Panc1 (cell line): ENCODE measurements at regions not wholly inside any gene's neighbourhood (a gene's known extent, or its start where the extent isn't known, plus 50 kb on each side); places are given as distances from the start of the nearest gene placed in this dataset.
"Not testable (repeated sequence)": the region's sequence is repeated elsewhere in the genome, so short reads cannot be mapped to it uniquely, and the experiment has no call there.

Source experiments
- ATAC-seq: fragments of 200-7000 bp; cut with Tn5 transposase; 2 replicates; pipeline ENCODE4 v1.9.1; 2020; ENCODE audit warnings: mild to moderate bottlenecking, moderate library complexity
- BruUV-seq: library from RNA; stranded (reverse); fragments of 400-500 nt; replicated peaks from 2 replicates; lab custom pipeline; 2021; lab: Mats Ljungman, UMichigan
- CTCF ChIA-PET: fragments of 300-600 bp; sonication (Branson Sonifier 250); formaldehyde crosslinking; loops from one replicate; lab custom pipeline; 2022; ENCODE audit warnings: antibody characterized with exemption; lab: Charles Lee
- POLR2A ChIA-PET: fragments of 300-600 bp; sonication (Branson Sonifier 250); formaldehyde crosslinking; loops from one replicate; lab custom pipeline; 2022; ENCODE audit warnings: antibody characterized with exemption; lab: Charles Lee
- DNase-seq: peaks from one replicate; pipeline ENCODE4 v3.0.0-alpha.2; 2010; ENCODE audit warnings: low read depth, low spot score
- H3K27ac ChIP-seq: 2 replicates; pipeline ENCODE4 v1.5.1; 2011; ENCODE audit warnings: mild to moderate bottlenecking, low read length, inconsistent platforms
- H3K27me3 ChIP-seq: fragments of 200-500 bp; sonication (Bioruptor generic); 2 replicates; pipeline ENCODE4 v1.6.0; 2014; ENCODE audit warnings: low read length, inconsistent platforms; ENCODE audit not compliant: control insufficient read depth, insufficient read depth
- H3K36me3 ChIP-seq: fragments of 200-500 bp; sonication (Bioruptor generic); 2 replicates; pipeline ENCODE4 v1.5.1; 2014; ENCODE audit warnings: inconsistent platforms, mild to moderate bottlenecking, low read length, moderate library complexity; ENCODE audit not compliant: control insufficient read depth, insufficient read depth
- H3K4me1 ChIP-seq: 2 replicates; pipeline ENCODE4 v1.5.1; 2011; ENCODE audit warnings: inconsistent platforms, mild to moderate bottlenecking, low read length, moderate library complexity; ENCODE audit not compliant: control insufficient read depth, insufficient read depth
- H3K4me3 ChIP-seq, 2 experiments: 2 replicates each; pipeline ENCODE4 v1.5.1; 2011 to 2012; ENCODE audit warnings: low read depth in 2 of 2, low read length in 2 of 2, mild to moderate bottlenecking in 2 of 2, inconsistent platforms in 1 of 2, moderate library complexity in 1 of 2
- H3K9me3 ChIP-seq: fragments of 200-500 bp; sonication (Bioruptor generic); 2 replicates; pipeline ENCODE4 v1.5.1; 2014; ENCODE audit warnings: low read depth, mild to moderate bottlenecking, inconsistent platforms, low read length, moderate library complexity; ENCODE audit not compliant: control insufficient read depth, insufficient read depth
- POLR2AphosphoS5 ChIP-seq: IDR thresholded peaks from 2 replicates; pipeline ENCODE4 v1.6.1; 2012; ENCODE audit warnings: mild to moderate bottlenecking, low read depth, low read length, moderate library complexity
- SIN3A ChIP-seq: IDR thresholded peaks from 2 replicates; pipeline ENCODE4 v1.6.1; 2012; ENCODE audit warnings: low read depth, mild to moderate bottlenecking, low read length, moderate library complexity, borderline replicate concordance; ENCODE audit not compliant: insufficient read depth
- TCF7L2 ChIP-seq: IDR thresholded peaks from 2 replicates; pipeline ENCODE4 v1.6.1; 2011; ENCODE audit warnings: mild to moderate bottlenecking, low read depth, low read length, inconsistent platforms
- in situ Hi-C: cut with HindIII; loops from 2 replicates; pipeline ENCODE4 v1.10.0; 2016; ENCODE audit warnings: low sequenced_read_pairs, low pct_unique_long_range_greater_than_20kb
- intact Hi-C: fragments of 100-400 bp; cut with micrococcal nuclease; formaldehyde crosslinking; loops from one replicate; pipeline ENCODE4 v1.10.0; 2022; ENCODE audit not compliant: unreplicated experiment
- TF ChIP-seq, protein P1 (sequence below): fragments of 450-650 bp; IDR thresholded peaks from 2 replicates; pipeline ENCODE4 v1.5.1; 2017; ENCODE audit warnings: mild to moderate bottlenecking
- TF ChIP-seq, protein P2 (sequence below), 2 experiments: IDR thresholded peaks; 2 replicates each; pipeline ENCODE4 v1.6.1; 2011 to 2012; ENCODE audit warnings: low read depth in 2 of 2, control low read depth in 1 of 2, low read length in 1 of 2, mild to moderate bottlenecking in 1 of 2, moderate library complexity in 1 of 2; ENCODE audit not compliant: insufficient read depth in 1 of 2

DNA sequence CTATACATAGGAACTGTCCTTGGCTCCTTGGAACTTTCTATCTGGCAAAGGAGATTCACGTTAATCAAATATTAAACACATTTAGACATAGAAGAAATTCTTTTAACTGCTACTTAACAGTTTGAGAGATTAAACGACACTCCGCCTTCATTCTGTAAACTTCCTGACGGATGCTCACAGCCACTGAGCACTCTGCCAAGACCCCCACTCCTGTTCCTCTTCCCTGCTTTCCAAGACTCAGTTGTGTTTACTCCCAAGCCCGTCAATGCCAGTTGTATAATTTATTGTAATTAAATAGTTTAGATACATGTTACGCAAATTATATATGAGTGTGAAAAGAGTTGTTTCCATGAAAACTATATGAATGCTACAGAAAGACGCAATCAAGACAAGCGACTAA is 321.4 kb upstream of the EPHA4 start:
- Histone ChIP-seq H3K36me3 (no peaks in the 10 kb centered on the region), H3K4me1 (no peaks in the 10 kb centered on the region), H3K27ac (no peak overlapping the region), H3K9me3 (no peaks in the 10 kb centered on the region), H3K27me3 (no peaks in the 10 kb centered on the region), H3K4me3 (no peak overlapping the region)
- in situ Hi-C loops (no loop called here), intact Hi-C loops (no loop called here)
- POLR2A ChIA-PET, result no interaction called here
- no peak for TF ChIP-seq TCF7L2
- TF ChIP-seq POLR2AphosphoS5, result no peak
- DNase-seq (no peak), ATAC-seq (no peak)
- CTCF ChIA-PET, result no interaction called here
- BruUV-seq, result no TSS peak

DNA sequence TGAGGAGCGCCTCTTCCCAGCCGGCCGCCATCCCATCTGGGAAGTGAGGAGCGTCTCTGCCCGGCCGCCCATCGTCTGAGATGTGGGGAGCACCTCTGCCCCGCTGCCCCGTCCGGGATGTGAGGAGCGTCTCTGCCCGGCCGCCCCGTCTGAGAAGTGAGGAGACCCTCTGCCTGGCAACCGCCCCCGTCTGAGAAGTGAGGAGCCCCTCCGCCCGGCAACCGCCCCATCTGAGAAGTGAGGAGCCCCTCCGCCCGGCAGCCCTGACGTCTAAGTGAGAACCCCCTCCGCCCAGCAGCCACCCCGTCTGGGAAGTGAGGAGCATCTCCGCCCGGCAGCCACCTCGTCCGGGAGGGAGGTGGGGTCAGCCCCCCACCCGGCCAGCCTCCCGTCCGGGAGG is 319.9 kb upstream of the EPHA4 start:
- H3K27ac ChIP-seq, H3K4me1 ChIP-seq, POLR2A ChIA-PET, CTCF ChIA-PET, H3K9me3 ChIP-seq, intact Hi-C loops, in situ Hi-C loops, H3K36me3 ChIP-seq, H3K27me3 ChIP-seq, DNase-seq, BruUV-seq, H3K4me3 ChIP-seq, ATAC-seq: not testable (repeated sequence)

DNA sequence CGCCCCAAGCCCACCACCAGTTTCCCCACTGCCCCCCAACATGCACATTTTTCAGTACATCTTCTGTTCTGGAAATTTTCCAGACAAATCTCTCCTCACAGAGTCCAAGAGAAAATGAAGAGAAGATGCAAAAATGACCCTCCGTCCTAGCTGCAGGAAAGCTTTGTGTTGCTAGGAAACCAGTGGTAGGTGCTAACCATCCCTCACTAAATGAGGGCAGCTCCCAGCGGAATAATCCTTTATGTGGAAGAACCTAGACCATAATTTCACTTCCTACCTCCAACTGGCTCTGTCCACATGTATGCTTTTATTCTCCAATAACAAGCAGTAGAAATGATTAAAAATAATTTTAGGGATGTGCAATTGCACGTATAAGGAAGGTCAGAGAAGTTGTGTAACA is 311.9 kb upstream of the EPHA4 start:
- Histone ChIP-seq H3K36me3 (no peaks in the 10 kb centered on the region), H3K4me3 (no peak overlapping the region), H3K27me3 (no peaks in the 10 kb centered on the region), H3K4me1 (no peaks in the 10 kb centered on the region), H3K27ac (no peak overlapping the region), H3K9me3 (no peaks in the 10 kb centered on the region)
- intact Hi-C loops (no loop called here), in situ Hi-C loops (no loop called here)
- TF ChIP-seq POLR2AphosphoS5 (no peak), SIN3A (no peak)
- ChIA-PET CTCF (no interaction called here), POLR2A (no interaction called here)
- ATAC-seq, result no peak
- no TSS peak for BruUV-seq
- DNase-seq, result no peak

DNA sequence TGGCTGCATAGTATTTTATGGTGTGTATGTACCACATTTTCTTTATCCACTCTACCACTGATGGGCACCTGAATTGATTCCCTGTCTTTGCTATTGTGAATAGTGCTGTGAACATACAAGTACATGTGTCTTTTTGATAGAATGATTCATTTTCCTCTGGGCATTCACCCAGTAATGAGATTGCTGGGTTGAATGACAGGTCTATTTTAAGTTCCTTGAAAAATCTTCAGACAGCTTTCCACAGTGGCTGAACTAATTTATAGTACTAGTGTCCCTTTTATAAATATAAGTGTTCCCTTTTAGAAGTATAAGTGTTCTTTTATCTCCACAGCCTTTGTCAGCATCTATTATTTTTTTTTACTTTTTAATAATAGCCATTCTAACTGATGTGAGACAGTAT is 303.9 kb upstream of the EPHA4 start:
- Histone ChIP-seq H3K4me3 (no peak overlapping the region), H3K27ac (no peak overlapping the region), H3K27me3 (no peaks in the 10 kb centered on the region), H3K9me3 (no peaks in the 10 kb centered on the region), H3K36me3 (no peaks in the 10 kb centered on the region), H3K4me1 (no peaks in the 10 kb centered on the region)
- BruUV-seq, result no TSS peak
- ATAC-seq (no peak), DNase-seq (no peak)
- intact Hi-C loops, result no loop called here
- no peak for TF ChIP-seq TCF7L2
- TF ChIP-seq, protein P1, sequence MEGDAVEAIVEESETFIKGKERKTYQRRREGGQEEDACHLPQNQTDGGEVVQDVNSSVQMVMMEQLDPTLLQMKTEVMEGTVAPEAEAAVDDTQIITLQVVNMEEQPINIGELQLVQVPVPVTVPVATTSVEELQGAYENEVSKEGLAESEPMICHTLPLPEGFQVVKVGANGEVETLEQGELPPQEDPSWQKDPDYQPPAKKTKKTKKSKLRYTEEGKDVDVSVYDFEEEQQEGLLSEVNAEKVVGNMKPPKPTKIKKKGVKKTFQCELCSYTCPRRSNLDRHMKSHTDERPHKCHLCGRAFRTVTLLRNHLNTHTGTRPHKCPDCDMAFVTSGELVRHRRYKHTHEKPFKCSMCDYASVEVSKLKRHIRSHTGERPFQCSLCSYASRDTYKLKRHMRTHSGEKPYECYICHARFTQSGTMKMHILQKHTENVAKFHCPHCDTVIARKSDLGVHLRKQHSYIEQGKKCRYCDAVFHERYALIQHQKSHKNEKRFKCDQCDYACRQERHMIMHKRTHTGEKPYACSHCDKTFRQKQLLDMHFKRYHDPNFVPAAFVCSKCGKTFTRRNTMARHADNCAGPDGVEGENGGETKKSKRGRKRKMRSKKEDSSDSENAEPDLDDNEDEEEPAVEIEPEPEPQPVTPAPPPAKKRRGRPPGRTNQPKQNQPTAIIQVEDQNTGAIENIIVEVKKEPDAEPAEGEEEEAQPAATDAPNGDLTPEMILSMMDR, result no peak
- TF ChIP-seq, protein P2, sequence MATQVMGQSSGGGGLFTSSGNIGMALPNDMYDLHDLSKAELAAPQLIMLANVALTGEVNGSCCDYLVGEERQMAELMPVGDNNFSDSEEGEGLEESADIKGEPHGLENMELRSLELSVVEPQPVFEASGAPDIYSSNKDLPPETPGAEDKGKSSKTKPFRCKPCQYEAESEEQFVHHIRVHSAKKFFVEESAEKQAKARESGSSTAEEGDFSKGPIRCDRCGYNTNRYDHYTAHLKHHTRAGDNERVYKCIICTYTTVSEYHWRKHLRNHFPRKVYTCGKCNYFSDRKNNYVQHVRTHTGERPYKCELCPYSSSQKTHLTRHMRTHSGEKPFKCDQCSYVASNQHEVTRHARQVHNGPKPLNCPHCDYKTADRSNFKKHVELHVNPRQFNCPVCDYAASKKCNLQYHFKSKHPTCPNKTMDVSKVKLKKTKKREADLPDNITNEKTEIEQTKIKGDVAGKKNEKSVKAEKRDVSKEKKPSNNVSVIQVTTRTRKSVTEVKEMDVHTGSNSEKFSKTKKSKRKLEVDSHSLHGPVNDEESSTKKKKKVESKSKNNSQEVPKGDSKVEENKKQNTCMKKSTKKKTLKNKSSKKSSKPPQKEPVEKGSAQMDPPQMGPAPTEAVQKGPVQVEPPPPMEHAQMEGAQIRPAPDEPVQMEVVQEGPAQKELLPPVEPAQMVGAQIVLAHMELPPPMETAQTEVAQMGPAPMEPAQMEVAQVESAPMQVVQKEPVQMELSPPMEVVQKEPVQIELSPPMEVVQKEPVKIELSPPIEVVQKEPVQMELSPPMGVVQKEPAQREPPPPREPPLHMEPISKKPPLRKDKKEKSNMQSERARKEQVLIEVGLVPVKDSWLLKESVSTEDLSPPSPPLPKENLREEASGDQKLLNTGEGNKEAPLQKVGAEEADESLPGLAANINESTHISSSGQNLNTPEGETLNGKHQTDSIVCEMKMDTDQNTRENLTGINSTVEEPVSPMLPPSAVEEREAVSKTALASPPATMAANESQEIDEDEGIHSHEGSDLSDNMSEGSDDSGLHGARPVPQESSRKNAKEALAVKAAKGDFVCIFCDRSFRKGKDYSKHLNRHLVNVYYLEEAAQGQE (IDR thresholded peaks at IDR 0.05; ENCODE audit: insufficient read depth in 1 of 2, low read depth in 2 of 2, low read length in 1 of 2), result no peak
- no peak for TF ChIP-seq SIN3A
- no peak for TF ChIP-seq POLR2AphosphoS5
- in situ Hi-C loops, result no loop called here
- ChIA-PET CTCF (no interaction called here), POLR2A (no interaction called here)
